GM12865 (cell line): ENCODE measurements at regions not wholly inside any gene's neighbourhood (a gene's known extent, or its start where the extent isn't known, plus 50 kb on each side); places are given as distances from the start of the nearest gene placed in this dataset.

Experiments used
- DNase-seq: peaks from one replicate; pipeline ENCODE4 v3.0.0; 2010; ENCODE audit warnings: low read depth
- H3K4me3 ChIP-seq: 2 replicates; pipeline ENCODE4 v1.5.1; 2011; ENCODE audit warnings: mild to moderate bottlenecking, low read depth, low read length, control low read depth
- CTCF ChIP-seq: IDR thresholded peaks from 2 replicates; pipeline ENCODE4 v1.5.1; 2011; ENCODE audit warnings: low read length, control low read depth, low read depth, inconsistent platforms; ENCODE audit not compliant: insufficient read depth; ENCODE audit errors: missing control alignments

GRCh38 chr14:65808390-65808789, 395.9 kb downstream of the FUT8 start:
- no peak for DNase-seq
- H3K4me3 ChIP-seq: no peak overlapping the region
- TF ChIP-seq CTCF: no peak

- no peak for DNase-seq
- no peak for TF ChIP-seq CTCF
- H3K4me3 ChIP-seq: no peak overlapping the region
These were observed 397.8 kb downstream of the FUT8 start for GRCh38 chr14:65810322-65810721.

DNA sequence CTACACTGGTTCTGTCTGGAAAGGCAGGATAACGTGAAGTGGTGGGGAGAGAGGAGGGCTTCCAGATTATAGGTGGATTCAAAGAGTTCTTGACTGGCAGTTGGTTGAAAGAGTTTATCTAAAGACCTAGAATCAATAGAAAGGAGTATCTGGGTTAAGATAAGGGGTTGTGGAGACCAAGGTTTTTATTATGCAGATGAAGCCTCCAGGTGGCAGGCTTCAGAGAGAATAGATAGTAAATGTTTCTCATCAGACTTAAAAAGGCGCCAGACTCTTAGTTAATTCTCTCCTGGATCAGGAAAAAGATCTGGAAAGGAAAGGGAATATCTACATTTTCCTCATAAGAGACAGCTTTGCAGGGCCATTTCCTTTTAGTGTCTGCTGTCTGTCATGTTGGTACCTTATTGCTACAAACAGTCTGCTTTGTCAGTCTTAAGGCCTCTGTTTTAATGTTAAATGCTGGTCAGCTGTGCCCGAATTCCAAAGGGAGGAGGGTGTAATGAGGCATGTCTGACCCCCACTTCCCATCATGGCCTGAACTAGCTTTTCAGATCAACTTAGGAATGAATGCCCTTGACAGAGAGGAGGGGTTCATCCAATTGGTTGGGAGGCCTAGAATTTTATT, 401.3 kb downstream of the FUT8 start:
- H3K4me3 ChIP-seq: no peak overlapping the region
- no peak for TF ChIP-seq CTCF
- no peak for DNase-seq

GRCh38 chr14:65815127-65815526, 402.6 kb downstream of the FUT8 start:
- no peak for TF ChIP-seq CTCF
- H3K4me3 ChIP-seq: no peak overlapping the region
- no peak for DNase-seq

DNA sequence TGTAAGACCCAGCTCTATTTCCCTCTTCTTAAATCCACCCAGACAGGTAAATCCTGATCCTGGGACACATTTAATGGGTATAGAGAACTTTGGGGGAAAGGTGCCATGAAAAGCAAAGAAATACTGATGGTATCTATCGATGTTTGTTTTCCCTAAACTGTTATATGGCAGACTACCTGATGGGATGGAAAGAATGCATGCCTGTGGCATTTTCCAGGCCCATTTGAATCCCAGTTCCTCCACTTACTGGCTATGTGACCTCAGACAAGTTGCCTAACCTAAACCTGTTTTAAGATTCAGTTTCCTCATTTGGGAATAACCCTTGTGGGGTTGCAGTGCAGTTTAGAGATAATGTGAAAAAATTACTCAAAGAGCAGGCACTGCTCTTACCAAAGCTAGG, 404.5 kb downstream of the FUT8 start:
- TF ChIP-seq CTCF: no peak
- no peak for DNase-seq

GRCh38 chr14:65819569-65819968, 407.0 kb downstream of the FUT8 start:
- TF ChIP-seq CTCF: no peak
- no peak overlapping the region for H3K4me3 ChIP-seq
- DNase-seq: no peak

More for the DNA sequence above, 404.5 kb downstream of the FUT8 start:
- H3K4me3 ChIP-seq: no peak overlapping the region

GRCh38 chr14:65821224-65821753, 408.8 kb downstream of the FUT8 start:
- no peak for DNase-seq
- no peak for TF ChIP-seq CTCF
- H3K4me3 ChIP-seq: no peak overlapping the region
